OCI-LY1 (cell line): ENCODE measurements at regions not wholly inside any gene's neighbourhood (a gene's known extent, or its start where the extent isn't known, plus 50 kb on each side); places are given as distances from the start of the nearest gene placed in this dataset.

Source experiments
- CTCF ChIP-seq: fragments of 200-600 bp; sonication (generic), shearing (Covaris generic); IDR thresholded peaks from 2 replicates; pipeline ENCODE4 v1.5.1; 2017; ENCODE audit warnings: mild to moderate bottlenecking, antibody characterized with exemption, low read length, moderate library complexity, mixed read lengths
- EZH2 ChIP-seq: fragments of 200-600 bp; sonication (generic), shearing (Covaris generic); IDR thresholded peaks from 2 replicates; pipeline ENCODE4 v1.8.0; 2017; ENCODE audit warnings: borderline replicate concordance, mixed run types, mild to moderate bottlenecking, antibody characterized with exemption, low read length, moderate library complexity, mixed read lengths

DNA sequence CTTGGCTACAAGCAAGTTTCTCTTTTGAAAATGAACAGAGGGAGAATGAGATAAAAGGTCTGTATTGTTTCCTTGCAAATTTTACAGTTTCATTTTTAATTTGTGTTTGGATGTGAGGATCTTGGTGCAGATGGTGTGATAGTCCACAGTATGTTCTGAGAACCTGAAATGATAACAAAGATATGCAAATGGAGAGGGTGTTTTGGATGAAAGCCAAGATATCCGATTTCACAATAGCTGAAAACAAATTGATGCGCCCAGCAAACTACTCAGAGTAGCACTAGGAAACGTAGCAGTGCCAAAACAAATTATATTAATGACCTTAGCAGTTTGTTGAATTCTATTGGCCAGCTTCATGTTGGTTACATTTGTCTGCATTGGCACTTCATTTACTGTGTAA is 683.5 kb downstream of the TMEM182 start:
- TF ChIP-seq EZH2, result no peak
- TF ChIP-seq CTCF, result no peak
